GM19455 (cell line): ENCODE measurements at regions not wholly inside any gene's neighbourhood (a gene's known extent, or its start where the extent isn't known, plus 50 kb on each side); places are given as distances from the start of the nearest gene placed in this dataset.

Experiments
- ATAC-seq: cut with Tn5 transposase; IDR thresholded peaks from one replicate; pipeline ENCODE4 v1.9.1; 2021; ENCODE audit not compliant: unreplicated experiment

DNA sequence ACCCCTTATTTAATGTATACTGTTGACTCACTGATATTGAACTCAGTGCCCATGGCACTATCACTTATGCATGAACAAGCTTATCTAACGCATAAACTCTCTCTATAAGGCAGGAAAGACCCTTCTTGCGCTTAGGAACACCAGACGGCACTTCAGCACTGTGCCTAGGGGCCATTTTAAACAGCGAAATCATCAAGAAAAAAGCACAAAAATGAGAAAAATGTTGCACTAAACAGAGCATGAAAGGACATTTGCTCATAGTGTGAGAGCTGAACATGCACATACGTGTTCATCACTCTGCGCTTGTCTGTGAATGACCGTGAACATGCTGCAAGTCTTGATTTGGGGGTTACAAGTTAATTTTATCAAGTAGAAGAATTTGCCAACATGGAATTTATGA is 109.6 kb downstream of the WDR11 start:
- no peak for ATAC-seq

DNA sequence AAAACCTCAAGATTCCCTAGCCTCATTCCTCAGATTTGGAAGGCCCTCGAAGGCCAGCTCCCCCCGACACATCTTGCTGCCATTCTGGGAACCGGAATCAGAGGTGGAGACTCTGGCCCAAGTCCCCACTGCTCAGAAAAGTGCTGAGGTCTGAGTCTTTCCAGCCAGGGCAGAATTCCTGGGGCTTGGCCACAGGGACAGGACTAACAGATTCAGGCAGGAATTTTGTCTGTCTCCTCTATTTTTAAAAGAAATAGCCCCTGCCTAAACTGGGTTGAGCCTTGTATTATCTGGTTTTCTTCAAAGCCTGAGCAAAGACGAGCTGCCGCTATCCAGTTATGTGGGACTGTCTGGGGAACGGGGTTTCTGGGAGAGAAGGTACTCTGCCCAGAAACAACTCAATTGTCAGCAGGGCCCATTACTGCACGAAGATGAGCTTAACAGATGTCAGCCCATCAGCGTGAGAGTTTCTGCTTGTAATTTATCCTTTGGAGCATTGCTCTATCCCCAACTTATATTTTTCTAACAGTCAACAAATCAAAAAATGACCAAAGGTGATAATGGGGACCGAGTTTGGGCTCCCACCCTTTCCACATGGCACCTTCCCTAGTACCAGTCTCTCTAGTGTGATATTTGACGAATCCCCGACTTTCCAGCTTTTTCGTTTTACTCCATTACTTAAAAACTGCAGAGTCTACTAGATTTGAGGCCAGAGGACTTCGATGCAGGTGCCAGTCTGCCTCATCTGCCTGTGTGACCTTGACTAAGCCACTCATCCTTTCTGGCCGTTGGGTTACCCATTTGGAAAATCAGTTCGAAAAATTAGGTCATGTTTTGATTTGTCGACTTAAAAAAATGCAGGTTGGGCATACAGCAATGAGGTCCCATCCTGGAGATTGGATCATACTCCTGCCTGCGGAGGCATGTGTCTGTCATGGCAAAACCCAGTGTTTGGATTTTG is 110.9 kb downstream of the WDR11 start:
- no peak for ATAC-seq

- no peak for ATAC-seq
These were observed 111.8 kb downstream of the WDR11 start for GRCh38 chr10:120962756-120963593.

- ATAC-seq = no peak
These were observed 112.5 kb downstream of the WDR11 start for GRCh38 chr10:120963594-120964220.

- ATAC-seq = no peak
These were observed 115.5 kb downstream of the WDR11 start for GRCh38 chr10:120966657-120967045.

- no peak for ATAC-seq
These were observed 118.1 kb downstream of the WDR11 start for GRCh38 chr10:120969219-120969645.

DNA sequence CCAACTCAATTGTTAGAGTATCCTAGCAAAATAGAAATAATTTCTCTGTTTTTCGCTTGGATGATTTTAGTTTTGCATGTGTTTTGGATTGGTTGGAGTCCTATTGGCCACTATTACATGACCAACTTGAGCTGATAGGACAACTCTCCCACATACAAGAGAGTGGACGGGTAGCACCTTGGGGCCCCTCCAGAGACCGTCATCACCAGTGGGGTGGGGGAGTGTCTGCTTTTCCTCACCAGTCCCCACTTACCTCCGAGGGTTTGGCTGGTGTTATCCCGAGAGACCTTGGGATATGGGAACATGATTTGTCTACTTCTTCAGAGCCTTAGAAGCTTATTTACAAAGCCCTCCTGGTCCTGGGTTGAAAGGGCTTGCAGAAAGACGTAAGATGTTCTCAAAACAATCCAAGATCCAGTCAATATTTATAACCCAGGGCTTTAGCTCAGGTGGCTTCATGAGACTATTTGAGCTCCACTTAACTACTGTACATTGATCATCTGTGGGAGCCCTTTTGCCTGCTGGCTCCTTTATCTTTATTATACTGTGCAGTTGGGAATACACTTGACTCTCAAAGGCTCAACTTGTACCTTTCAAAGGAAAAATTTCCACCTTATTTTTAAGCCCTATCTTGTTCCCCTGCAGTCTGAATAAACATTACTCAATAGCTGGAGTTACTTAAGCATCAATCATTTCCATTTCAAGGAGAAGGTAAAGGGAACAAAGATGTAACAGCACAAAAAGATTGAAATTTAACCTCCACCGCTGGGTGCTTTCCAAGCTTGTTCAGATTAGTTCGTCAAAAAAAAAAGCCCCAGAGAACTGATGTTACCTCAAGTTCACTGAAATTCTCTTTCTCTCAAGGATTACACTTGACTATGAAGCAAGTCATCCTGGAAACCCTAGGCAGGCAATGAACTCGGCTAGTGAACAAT is 119.7 kb downstream of the WDR11 start:
- ATAC-seq = no peak

GRCh38 chr10:120971671-120972070 is 120.5 kb downstream of the WDR11 start:
- no peak for ATAC-seq

- ATAC-seq = no peak
These were observed 121.1 kb downstream of the WDR11 start for GRCh38 chr10:120972259-120972658.

GRCh38 chr10:120975072-120975867 is 124.1 kb downstream of the WDR11 start:
- no peak for ATAC-seq

- no peak for ATAC-seq
These were observed 124.7 kb downstream of the WDR11 start for GRCh38 chr10:120975868-120976225.

DNA sequence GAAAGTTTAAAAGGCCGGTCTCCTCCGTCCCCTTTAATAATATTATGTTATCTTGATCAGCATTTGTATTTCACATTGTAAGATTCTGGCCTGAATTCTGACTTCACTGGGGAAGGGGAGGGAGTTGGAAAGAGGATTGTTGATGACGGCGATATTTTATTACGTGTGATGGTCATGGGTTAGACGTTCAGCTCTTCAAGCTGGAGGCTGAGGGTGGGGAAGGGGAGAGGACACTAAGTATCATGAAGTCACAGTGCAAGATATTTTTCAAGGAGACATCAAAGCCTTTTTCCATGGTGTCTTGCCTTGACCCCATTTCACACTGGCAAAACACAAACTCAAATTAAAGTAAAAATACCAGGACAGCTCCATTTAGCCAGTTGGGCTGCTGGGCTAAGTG is 126.7 kb downstream of the WDR11 start:
- no peak for ATAC-seq

DNA sequence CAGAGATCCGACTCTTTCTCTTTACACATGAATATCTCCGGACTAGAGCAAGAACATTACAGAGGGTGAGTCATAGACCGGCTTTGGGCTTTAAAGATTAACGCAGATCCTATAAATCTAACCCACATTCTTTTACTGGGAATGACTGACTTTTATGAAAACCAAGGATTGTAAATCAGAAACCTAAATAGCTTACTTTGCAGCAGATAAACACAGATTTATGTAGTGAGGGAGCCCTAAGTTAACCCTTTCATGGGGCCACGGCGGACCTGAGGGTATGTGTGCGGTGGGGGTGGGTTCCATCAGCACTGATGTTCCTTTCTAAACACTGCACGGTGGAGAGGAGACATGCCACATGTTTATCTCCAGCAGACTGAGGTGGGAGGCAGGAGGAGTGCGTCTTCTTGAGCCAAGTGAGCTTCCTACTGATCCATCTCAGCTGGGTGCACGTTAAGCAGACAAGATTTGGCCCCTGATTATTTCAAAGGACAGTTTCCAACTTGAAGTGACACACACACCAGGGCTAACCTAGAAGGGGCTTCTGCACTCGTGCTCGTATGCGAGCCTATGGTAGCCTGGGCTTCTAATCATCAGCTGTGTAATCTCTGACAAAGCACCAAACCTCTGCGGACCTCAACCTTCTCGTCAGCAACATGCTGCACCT is 127.6 kb downstream of the WDR11 start:
- no peak for ATAC-seq

DNA sequence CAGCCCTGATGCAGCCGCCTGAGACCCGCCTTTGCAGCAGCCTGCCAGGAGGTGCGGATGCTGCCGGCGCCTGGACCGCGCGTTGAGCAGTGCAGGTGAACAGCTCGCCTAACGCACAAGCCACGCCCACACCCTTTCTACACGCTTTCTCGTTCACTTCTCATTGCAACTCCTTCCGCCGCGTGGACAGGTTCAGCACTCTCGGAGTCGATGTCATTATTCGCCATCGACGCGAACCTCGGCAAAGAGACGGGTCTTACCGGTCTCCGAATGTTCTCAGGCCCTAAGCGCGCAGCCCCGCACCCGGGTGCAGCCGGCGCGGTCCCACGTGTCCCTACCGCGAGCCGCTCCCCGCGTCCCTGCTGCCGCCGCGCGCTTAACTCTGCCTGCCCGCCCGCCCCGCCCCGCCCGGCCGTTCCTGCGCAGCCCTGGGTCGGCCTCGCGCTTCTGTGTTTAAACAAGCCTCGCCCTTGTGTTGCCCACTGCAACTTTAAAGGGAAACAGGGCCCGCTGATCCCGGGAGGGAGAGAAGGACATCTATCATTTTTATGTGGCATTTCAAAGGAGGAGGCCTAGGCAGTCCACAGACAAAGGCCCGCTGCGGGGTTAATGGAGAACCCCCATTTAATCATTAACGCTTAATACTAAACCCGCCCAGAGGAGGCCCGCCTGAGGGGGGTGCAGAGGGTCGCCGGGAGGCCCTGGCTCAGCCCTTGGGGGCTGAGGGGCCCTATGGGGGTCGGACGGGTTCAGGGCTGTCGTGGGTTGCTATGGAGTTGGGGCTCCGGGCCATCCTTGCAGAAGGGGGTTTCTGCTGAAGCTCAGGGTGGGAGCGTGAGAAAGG is 128.5 kb downstream of the WDR11 start:
- ATAC-seq = no peak

GRCh38 chr10:120980279-120981255 is 129.4 kb downstream of the WDR11 start:
- no peak for ATAC-seq

GRCh38 chr10:120981601-120982391 is 130.6 kb downstream of the WDR11 start:
- ATAC-seq = no peak
